ENCODE measurements at regions not wholly inside any gene's neighbourhood (a gene's known extent, or its start where the extent isn't known, plus 50 kb on each side); places are given as distances from the start of the nearest gene placed in this dataset.

DNA sequence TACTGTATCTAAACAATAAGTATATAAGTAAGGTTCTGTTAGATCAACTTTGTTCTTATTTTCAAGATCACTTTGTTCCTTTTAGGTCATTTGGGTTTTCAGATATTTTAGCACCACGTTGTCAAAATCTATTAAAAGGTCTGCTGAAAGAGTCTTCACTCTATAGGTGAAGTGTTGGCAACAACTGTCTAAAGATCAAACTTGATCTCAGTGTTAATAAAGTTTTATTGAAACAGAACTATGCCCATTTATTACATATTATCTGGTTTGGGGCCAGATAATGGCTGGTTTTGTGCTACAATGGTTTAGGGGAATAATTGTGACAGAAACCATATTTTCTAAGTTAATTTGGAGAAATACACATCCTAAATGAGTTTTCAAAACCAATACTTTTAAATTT is 478.9 kb upstream of the GRM3 start:
- Mint-ChIP-seq H3K9me3 (peaks cover 0 to 8% (median 0%) of the 10 kb centered on the region in 7 donors), H3K4me1 (no peaks in the 10 kb centered on the region)
- intact Hi-C loops (cut with micrococcal nuclease), result no loop called here

DNA sequence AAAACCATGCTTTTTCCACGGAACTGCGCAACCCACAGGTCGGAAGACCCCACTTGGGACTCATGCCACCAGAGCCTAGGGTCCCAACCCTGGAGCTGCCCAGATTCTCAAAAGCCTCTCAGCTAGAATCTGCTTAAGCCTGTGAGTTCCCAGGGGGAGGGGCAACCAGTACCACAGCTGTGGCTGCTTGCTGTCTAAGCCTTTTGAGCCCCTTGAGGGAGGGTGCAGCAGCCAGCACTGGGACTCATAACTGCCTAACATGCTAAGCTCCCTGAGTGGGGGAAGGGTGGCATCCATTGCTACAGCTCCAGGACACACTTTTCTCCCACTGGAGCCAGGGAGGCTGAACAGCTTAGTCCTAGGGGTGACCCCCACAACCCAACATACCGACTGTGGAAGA is 485.6 kb upstream of the GRM3 start:
- Histone ChIP-seq H3K4me3 (replicated peaks in 1 of 3; ENCODE audit: low read depth in 2 of 3, low read length in 3 of 3) (no peak overlapping the region), H3K36me3 (replicated peaks in 1 of 2; ENCODE audit: control insufficient read depth in 1 of 2, insufficient read depth in 2 of 2, low read length in 2 of 2) (no peaks in the 10 kb centered on the region), H3K27me3 (ENCODE audit: control insufficient read depth in 2 of 2, insufficient read depth in 2 of 2, low read length in 2 of 2) (no peaks in the 10 kb centered on the region), H3K9me3 (replicated peaks in 1 of 2; ENCODE audit: control insufficient read depth in 1 of 2, insufficient read depth in 1 of 2, low read length in 2 of 2) (peaks cover 11 to 21% of the 10 kb centered on the region in 2 donors), H3K4me2 (replicated peaks; ENCODE audit: extremely low read depth, low read length, poor library complexity, severe bottlenecking) (no peak overlapping the region), H3K79me2 (ENCODE audit: insufficient read depth, low read length) (no peaks in the 10 kb centered on the region), H2AFZ (ENCODE audit: insufficient read depth, low read depth, low read length, poor library complexity, severe bottlenecking) (no peak overlapping the region), H3K4me1 (ENCODE audit: control insufficient read depth in 1 of 2, insufficient read depth in 2 of 2, low read length in 2 of 2) (no peaks in the 10 kb centered on the region), H3K9ac (ENCODE audit: insufficient read depth, low read length, poor library complexity, severe bottlenecking) (no peak overlapping the region), H4K20me1 (ENCODE audit: insufficient read depth, low read length) (no peaks in the 10 kb centered on the region), H3K27ac (ENCODE audit: low read depth in 1 of 2, low read length in 2 of 2) (no peak overlapping the region)
- TF ChIP-seq, protein P1, sequence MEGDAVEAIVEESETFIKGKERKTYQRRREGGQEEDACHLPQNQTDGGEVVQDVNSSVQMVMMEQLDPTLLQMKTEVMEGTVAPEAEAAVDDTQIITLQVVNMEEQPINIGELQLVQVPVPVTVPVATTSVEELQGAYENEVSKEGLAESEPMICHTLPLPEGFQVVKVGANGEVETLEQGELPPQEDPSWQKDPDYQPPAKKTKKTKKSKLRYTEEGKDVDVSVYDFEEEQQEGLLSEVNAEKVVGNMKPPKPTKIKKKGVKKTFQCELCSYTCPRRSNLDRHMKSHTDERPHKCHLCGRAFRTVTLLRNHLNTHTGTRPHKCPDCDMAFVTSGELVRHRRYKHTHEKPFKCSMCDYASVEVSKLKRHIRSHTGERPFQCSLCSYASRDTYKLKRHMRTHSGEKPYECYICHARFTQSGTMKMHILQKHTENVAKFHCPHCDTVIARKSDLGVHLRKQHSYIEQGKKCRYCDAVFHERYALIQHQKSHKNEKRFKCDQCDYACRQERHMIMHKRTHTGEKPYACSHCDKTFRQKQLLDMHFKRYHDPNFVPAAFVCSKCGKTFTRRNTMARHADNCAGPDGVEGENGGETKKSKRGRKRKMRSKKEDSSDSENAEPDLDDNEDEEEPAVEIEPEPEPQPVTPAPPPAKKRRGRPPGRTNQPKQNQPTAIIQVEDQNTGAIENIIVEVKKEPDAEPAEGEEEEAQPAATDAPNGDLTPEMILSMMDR (IDR thresholded peaks at IDR 0.05), result no peak
- Mint-ChIP-seq H3K36me3 (no peaks in the 10 kb centered on the region), H3K27ac (no peak overlapping the region), H3K27me3 (ENCODE audit: low read depth in 3 of 3) (no peaks in the 10 kb centered on the region), H3K9me3 (peaks cover 2 to 16% (median 8%) of the 10 kb centered on the region in 7 donors), H3K4me1 (no peaks in the 10 kb centered on the region), H3K4me3 (no peak overlapping the region)
- no peak for DNase-seq
- WGBS (ENCODE audit: insufficient coverage), result 88% methylated on average over 4 of the region's 4 CpGs
- intact Hi-C loops (cut with micrococcal nuclease), result no loop called here

More for the DNA sequence above, 478.9 kb upstream of the GRM3 start:
- Histone ChIP-seq H2AFZ (ENCODE audit: insufficient read depth, low read depth, low read length, poor library complexity, severe bottlenecking) (no peak overlapping the region), H3K27ac (ENCODE audit: low read depth in 1 of 2, low read length in 2 of 2) (no peak overlapping the region), H3K27me3 (ENCODE audit: control insufficient read depth in 2 of 2, insufficient read depth in 2 of 2, low read length in 2 of 2) (no peaks in the 10 kb centered on the region), H3K4me2 (replicated peaks; ENCODE audit: extremely low read depth, low read length, poor library complexity, severe bottlenecking) (no peak overlapping the region), H3K4me1 (ENCODE audit: control insufficient read depth in 1 of 2, insufficient read depth in 2 of 2, low read length in 2 of 2) (no peaks in the 10 kb centered on the region), H3K79me2 (ENCODE audit: insufficient read depth, low read length) (no peaks in the 10 kb centered on the region), H4K20me1 (ENCODE audit: insufficient read depth, low read length) (no peaks in the 10 kb centered on the region), H3K9me3 (replicated peaks in 1 of 2; ENCODE audit: control insufficient read depth in 1 of 2, insufficient read depth in 1 of 2, low read length in 2 of 2) (peaks cover 0 to 3% of the 10 kb centered on the region in 2 donors), H3K4me3 (replicated peaks in 1 of 3; ENCODE audit: low read depth in 2 of 3, low read length in 3 of 3) (no peak overlapping the region), H3K9ac (ENCODE audit: insufficient read depth, low read length, poor library complexity, severe bottlenecking) (no peak overlapping the region), H3K36me3 (replicated peaks in 1 of 2; ENCODE audit: control insufficient read depth in 1 of 2, insufficient read depth in 2 of 2, low read length in 2 of 2) (no peaks in the 10 kb centered on the region)
- no CpG with 5 or more reads among the region's 1 CpG for WGBS (ENCODE audit: insufficient coverage)
- Mint-ChIP-seq H3K4me3 (no peak overlapping the region), H3K36me3 (no peaks in the 10 kb centered on the region), H3K27me3 (ENCODE audit: low read depth in 3 of 3) (peaks cover 0 to 1% (median 0%) of the 10 kb centered on the region in 3 donors), H3K27ac (no peak overlapping the region)
- DNase-seq, result no peak
- TF ChIP-seq, protein P1 (IDR thresholded peaks at IDR 0.05), result no peak
